HCT116 (cell line): ENCODE measurements at regions not wholly inside any gene's neighbourhood (a gene's known extent, or its start where the extent isn't known, plus 50 kb on each side); places are given as distances from the start of the nearest gene placed in this dataset.

Experiments
- ATAC-seq: fragments of 200-7000 bp; cut with Tn5 transposase; 2 replicates; pipeline ENCODE4 v1.9.1; 2020; ENCODE audit warnings: mild to moderate bottlenecking, moderate library complexity
- BruUV-seq: library from RNA; stranded (reverse); fragments of 400-500 nt; replicated peaks from 2 replicates; lab custom pipeline; 2021; lab: Mats Ljungman, UMichigan
- CTCF ChIA-PET: fragments of 300-600 bp; sonication (Branson Sonifier 250); formaldehyde crosslinking; loops from one replicate; lab custom pipeline; 2021; ENCODE audit warnings: antibody characterized with exemption; lab: Charles Lee
- POLR2A ChIA-PET: fragments of 300-600, 350-600 bp; sonication (Branson Sonifier 250); formaldehyde crosslinking; loops from one replicate; lab custom pipeline; 2021; ENCODE audit warnings: antibody characterized with exemption; lab: Charles Lee
- RAD21 ChIA-PET, 2 experiments: fragments of 300-600 bp; sonication (Branson Sonifier 250); formaldehyde crosslinking; loops; one replicate each; lab custom pipeline; 2023; ENCODE audit warnings: low total read pairs in 2 of 2; ENCODE audit not compliant: uncharacterized antibody in 2 of 2, unreplicated experiment in 2 of 2, low non-redundant PET in 1 of 2; lab: Charles Lee
- DNase-seq: peaks from one replicate; pipeline ENCODE4 v3.0.0-alpha.2; 2010; ENCODE audit warnings: low read depth, low spot score
- H2AFZ ChIP-seq: fragments of 200-600 bp; shearing (Covaris generic), sonication (generic); 2 replicates; pipeline ENCODE4 v1.6.1; 2017; ENCODE audit warnings: low read depth, mixed run types, mixed read lengths, antibody characterized with exemption, low read length; ENCODE audit not compliant: poor library complexity, severe bottlenecking
- H3K27ac ChIP-seq: 2 replicates; pipeline ENCODE4 v1.5.1; 2012; ENCODE audit warnings: low read depth, low read length
- H3K27me3 ChIP-seq: fragments of 200-600 bp; sonication (generic); 2 replicates; pipeline ENCODE4 v1.6.1; 2016; ENCODE audit warnings: mixed run types, low read length, mixed read lengths; ENCODE audit not compliant: insufficient read depth
- H3K36me3 ChIP-seq, 2 experiments: fragments of 200-500 bp in 1 of 2; fragments of 200-600 bp in 1 of 2; sonication (Bioruptor generic) in 1 of 2; sonication (generic) in 1 of 2; 2 replicates each; pipeline versions ENCODE4 v1.5.1 to v1.6.1; 2014 to 2016; ENCODE audit warnings: low read length in 2 of 2, inconsistent platforms in 1 of 2, mixed read lengths in 1 of 2, mixed run types in 1 of 2; ENCODE audit not compliant: insufficient read depth in 2 of 2, control insufficient read depth in 1 of 2
- H3K4me1 ChIP-seq, 2 experiments: fragments of 200-600 bp in 1 of 2; sonication (generic) in 1 of 2; 2 replicates each; pipeline versions ENCODE4 v1.5.1 to v1.6.1; 2012 to 2017; ENCODE audit warnings: low read length in 2 of 2, inconsistent platforms in 1 of 2, mild to moderate bottlenecking in 1 of 2, mixed read lengths in 1 of 2, mixed run types in 1 of 2, moderate library complexity in 1 of 2; ENCODE audit not compliant: insufficient read depth in 2 of 2, control insufficient read depth in 1 of 2
- H3K4me2 ChIP-seq: fragments of 200-600 bp; sonication (generic); 2 replicates; pipeline ENCODE4 v1.6.1; 2017; ENCODE audit warnings: mixed run types, low read length, mixed read lengths
- H3K4me3 ChIP-seq, 2 experiments: fragments of 200-600 bp in 1 of 2; sonication (generic) in 1 of 2; replicated peaks in 1 of 2; 2 replicates each; pipeline ENCODE4 v1.5.1; 2011 to 2016; ENCODE audit warnings: low read length in 2 of 2, control low read depth in 1 of 2, low read depth in 1 of 2, mild to moderate bottlenecking in 1 of 2, mixed read lengths in 1 of 2, mixed run types in 1 of 2
- H3K79me2 ChIP-seq: fragments of 200-600 bp; sonication (generic); 2 replicates; pipeline ENCODE4 v1.6.1; 2017; ENCODE audit warnings: mild to moderate bottlenecking, mixed run types, low read length, moderate library complexity, mixed read lengths; ENCODE audit not compliant: insufficient read depth
- H3K9ac ChIP-seq: fragments of 200-600 bp; sonication (generic); 2 replicates; pipeline ENCODE4 v1.6.1; 2016; ENCODE audit warnings: low read length, mixed read lengths
- H3K9me2 ChIP-seq: fragments of 200-600 bp; sonication (generic), shearing (Covaris generic); 2 replicates; pipeline ENCODE4 v1.6.1; 2017; ENCODE audit warnings: mixed run types, mild to moderate bottlenecking, moderate library complexity; ENCODE audit not compliant: insufficient read depth
- H3K9me3 ChIP-seq, 2 experiments: fragments of 200-500 bp in 1 of 2; fragments of 200-600 bp in 1 of 2; sonication (Bioruptor generic) in 1 of 2; sonication (generic) in 1 of 2; 2 replicates each; pipeline ENCODE4 v1.6.1; 2014 to 2017; ENCODE audit warnings: low read length in 2 of 2, mixed read lengths in 2 of 2, inconsistent platforms in 1 of 2, low read depth in 1 of 2, mild to moderate bottlenecking in 1 of 2, mixed run types in 1 of 2, moderate library complexity in 1 of 2; ENCODE audit not compliant: control insufficient read depth in 1 of 2, insufficient read depth in 1 of 2
- H4K20me1 ChIP-seq: fragments of 200-600 bp; sonication (generic), shearing (Covaris generic); 2 replicates; pipeline ENCODE4 v1.6.1; 2017; ENCODE audit warnings: mixed run types, mild to moderate bottlenecking, moderate library complexity; ENCODE audit not compliant: insufficient read depth
- ATF3 ChIP-seq: IDR thresholded peaks from 2 replicates; pipeline ENCODE4 v1.6.1; 2012
- ELF1 ChIP-seq: IDR thresholded peaks from 2 replicates; pipeline ENCODE4 v1.6.1; 2012; ENCODE audit warnings: low read depth, borderline replicate concordance
- JUND ChIP-seq: IDR thresholded peaks from 2 replicates; pipeline ENCODE4 v1.6.1; 2012
- MAX ChIP-seq: IDR thresholded peaks from 2 replicates; pipeline ENCODE4 v1.6.1; 2012
- RAD21 ChIP-seq: IDR thresholded peaks from 2 replicates; pipeline ENCODE4 v1.6.1; 2012; ENCODE audit warnings: low read depth, mild to moderate bottlenecking
- REST ChIP-seq: IDR thresholded peaks from 2 replicates; pipeline ENCODE4 v1.6.1; 2012; ENCODE audit warnings: low read depth
- ZNF274 ChIP-seq: fragments of 200-500 bp; sonication (Bioruptor generic); IDR thresholded peaks from 2 replicates; pipeline ENCODE4 v1.6.1; 2014; ENCODE audit warnings: mild to moderate bottlenecking, low read depth, low read length, inconsistent platforms
- intact Hi-C: fragments of 100-400 bp; cut with micrococcal nuclease; formaldehyde crosslinking; loops from 2 replicates; pipeline ENCODE4 v1.10.0; 2022

GRCh38 chr12:113742801-113743200 lies 223.3 kb downstream of the RBM19 start:
- Histone ChIP-seq H3K4me1 (no peaks in the 10 kb centered on the region), H3K4me2 (no peak overlapping the region), H4K20me1 (no peaks in the 10 kb centered on the region), H3K79me2 (no peaks in the 10 kb centered on the region), H3K9me2 (no peaks in the 10 kb centered on the region), H3K9ac (no peak overlapping the region), H3K27me3 (no peaks in the 10 kb centered on the region), H2AFZ (no peak overlapping the region), H3K36me3 (no peaks in the 10 kb centered on the region)
- CTCF ChIA-PET, result no interaction called here
- ATAC-seq, result 0 out of 2 replicates have a peak, but pooled peaks have one; percentile 15
- no TSS peak for BruUV-seq
- RAD21 ChIA-PET, result no interaction called here
- intact Hi-C loops, result no loop called here
- TF ChIP-seq ELF1 (no peak), JUND (no peak), ZNF274 (no peak), RAD21 (no peak), REST (no peak), MAX (no peak), ATF3 (no peak)
- TF ChIP-seq, all 23 proteins: peak for 0
- Histone ChIP-seq H3K9me3 (no peaks in the 10 kb centered on the region), H3K4me3 (no peak overlapping the region), H3K27ac (no peak overlapping the region)
- no peak for DNase-seq
- POLR2A ChIA-PET, result no interaction called here
